ENCODE measurements at regions not wholly inside any gene's neighbourhood (a gene's known extent, or its start where the extent isn't known, plus 50 kb on each side); places are given as distances from the start of the nearest gene placed in this dataset.

- DNase-seq (ENCODE audit: low spot score) = no peak
- no peak for TF ChIP-seq JUND (IDR thresholded peaks at IDR 0.05)
- no peak for TF ChIP-seq MAX (IDR thresholded peaks at IDR 0.05)
- TF ChIP-seq YY1 (IDR thresholded peaks at IDR 0.05) = no peak
- TF ChIP-seq FOXA1 (IDR thresholded peaks at IDR 0.05) = no peak
- no peak for TF ChIP-seq TAF1 (conservative IDR thresholded peaks at IDR 0.05)
- no peak for TF ChIP-seq RXRA (IDR thresholded peaks at IDR 0.05)
- TF ChIP-seq HNF4G (IDR thresholded peaks at IDR 0.05) = no peak
- TF ChIP-seq GABPA (IDR thresholded peaks at IDR 0.05 in 1 of 2, conservative IDR thresholded peaks at IDR 0.05 in 1 of 2) = no peak
- no peak for TF ChIP-seq SP1 (IDR thresholded peaks at IDR 0.05)
- Histone ChIP-seq H3K9ac (ENCODE audit: low read depth in 1 of 2, low read length in 2 of 2) (no peak overlapping the region), H3K4me1 (ENCODE audit: control insufficient read depth in 4 of 4, insufficient read depth in 4 of 4, low read length in 3 of 4) (no peaks in the 10 kb centered on the region), H3K9me3 (ENCODE audit: control insufficient read depth in 4 of 4, low read length in 3 of 4) (no peaks in the 10 kb centered on the region), H3K4me3 (ENCODE audit: low read depth in 1 of 3, low read length in 3 of 3) (no peak overlapping the region), H3K27me3 (ENCODE audit: control insufficient read depth in 4 of 4, insufficient read depth in 4 of 4, low read length in 3 of 4) (no peaks in the 10 kb centered on the region), H3K36me3 (ENCODE audit: control insufficient read depth in 4 of 4, insufficient read depth in 3 of 4, low read depth in 1 of 4, low read length in 3 of 4) (no peaks in the 10 kb centered on the region), H3K27ac (ENCODE audit: low read depth in 1 of 2, low read length in 2 of 2) (no peak overlapping the region)
- WGBS = 64% methylated on average over 1 of the region's 1 CpG
These were observed 1342.7 kb upstream of the PIK3C3 start for GRCh38 chr18:40612356-40612755.

DNA sequence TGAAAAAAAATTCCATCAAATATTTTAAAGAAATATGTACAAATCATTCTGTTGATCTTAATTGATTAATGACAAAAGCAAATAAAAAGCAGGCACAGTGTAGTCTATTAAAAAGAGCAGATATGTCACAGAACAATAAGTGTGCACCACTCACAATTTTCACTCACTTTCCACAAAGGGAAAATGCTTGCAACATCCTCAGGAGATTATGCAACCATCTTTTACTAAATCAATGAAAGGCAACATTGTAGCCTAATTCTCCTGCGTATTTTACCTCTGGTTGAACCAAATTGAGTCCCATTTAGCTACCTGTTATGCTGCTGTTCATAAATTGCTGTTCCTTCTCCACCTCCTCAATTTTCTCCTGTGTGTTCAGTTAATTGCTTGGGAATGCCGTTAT lies 1346.8 kb upstream of the PIK3C3 start:
- H3K4me3 ChIP-seq (ENCODE audit: low read depth in 1 of 3, low read length in 3 of 3) = no peak overlapping the region
- no peaks in the 10 kb centered on the region for H3K36me3 ChIP-seq (ENCODE audit: control insufficient read depth in 4 of 4, insufficient read depth in 3 of 4, low read depth in 1 of 4, low read length in 3 of 4)
- TF ChIP-seq TAF1 (conservative IDR thresholded peaks at IDR 0.05) (no peak), NR2F2 (IDR thresholded peaks at IDR 0.05) (no peak), GABPA (IDR thresholded peaks at IDR 0.05 in 1 of 2, conservative IDR thresholded peaks at IDR 0.05 in 1 of 2) (no peak), CTCF (IDR thresholded peaks at IDR 0.05; ENCODE audit: low read depth, low read length, missing input control) (no peak), MAX (IDR thresholded peaks at IDR 0.05) (no peak), FOXA1 (IDR thresholded peaks at IDR 0.05) (no peak)
- TF ChIP-seq, protein P1, sequence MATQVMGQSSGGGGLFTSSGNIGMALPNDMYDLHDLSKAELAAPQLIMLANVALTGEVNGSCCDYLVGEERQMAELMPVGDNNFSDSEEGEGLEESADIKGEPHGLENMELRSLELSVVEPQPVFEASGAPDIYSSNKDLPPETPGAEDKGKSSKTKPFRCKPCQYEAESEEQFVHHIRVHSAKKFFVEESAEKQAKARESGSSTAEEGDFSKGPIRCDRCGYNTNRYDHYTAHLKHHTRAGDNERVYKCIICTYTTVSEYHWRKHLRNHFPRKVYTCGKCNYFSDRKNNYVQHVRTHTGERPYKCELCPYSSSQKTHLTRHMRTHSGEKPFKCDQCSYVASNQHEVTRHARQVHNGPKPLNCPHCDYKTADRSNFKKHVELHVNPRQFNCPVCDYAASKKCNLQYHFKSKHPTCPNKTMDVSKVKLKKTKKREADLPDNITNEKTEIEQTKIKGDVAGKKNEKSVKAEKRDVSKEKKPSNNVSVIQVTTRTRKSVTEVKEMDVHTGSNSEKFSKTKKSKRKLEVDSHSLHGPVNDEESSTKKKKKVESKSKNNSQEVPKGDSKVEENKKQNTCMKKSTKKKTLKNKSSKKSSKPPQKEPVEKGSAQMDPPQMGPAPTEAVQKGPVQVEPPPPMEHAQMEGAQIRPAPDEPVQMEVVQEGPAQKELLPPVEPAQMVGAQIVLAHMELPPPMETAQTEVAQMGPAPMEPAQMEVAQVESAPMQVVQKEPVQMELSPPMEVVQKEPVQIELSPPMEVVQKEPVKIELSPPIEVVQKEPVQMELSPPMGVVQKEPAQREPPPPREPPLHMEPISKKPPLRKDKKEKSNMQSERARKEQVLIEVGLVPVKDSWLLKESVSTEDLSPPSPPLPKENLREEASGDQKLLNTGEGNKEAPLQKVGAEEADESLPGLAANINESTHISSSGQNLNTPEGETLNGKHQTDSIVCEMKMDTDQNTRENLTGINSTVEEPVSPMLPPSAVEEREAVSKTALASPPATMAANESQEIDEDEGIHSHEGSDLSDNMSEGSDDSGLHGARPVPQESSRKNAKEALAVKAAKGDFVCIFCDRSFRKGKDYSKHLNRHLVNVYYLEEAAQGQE (IDR thresholded peaks at IDR 0.05) = no peak
- 51% methylated on average over 2 of the region's 2 CpGs for WGBS
- H3K4me1 ChIP-seq (ENCODE audit: control insufficient read depth in 4 of 4, insufficient read depth in 4 of 4, low read length in 3 of 4) = no peaks in the 10 kb centered on the region
- DNase-seq (ENCODE audit: low spot score) = no peak
- H3K27ac ChIP-seq (ENCODE audit: low read depth in 1 of 2, low read length in 2 of 2) = no peak overlapping the region
- no peaks in the 10 kb centered on the region for H3K9me3 ChIP-seq (ENCODE audit: control insufficient read depth in 4 of 4, low read length in 3 of 4)
- H3K27me3 ChIP-seq (ENCODE audit: control insufficient read depth in 4 of 4, insufficient read depth in 4 of 4, low read length in 3 of 4) = no peaks in the 10 kb centered on the region
- H3K9ac ChIP-seq (ENCODE audit: low read depth in 1 of 2, low read length in 2 of 2) = no peak overlapping the region

DNA sequence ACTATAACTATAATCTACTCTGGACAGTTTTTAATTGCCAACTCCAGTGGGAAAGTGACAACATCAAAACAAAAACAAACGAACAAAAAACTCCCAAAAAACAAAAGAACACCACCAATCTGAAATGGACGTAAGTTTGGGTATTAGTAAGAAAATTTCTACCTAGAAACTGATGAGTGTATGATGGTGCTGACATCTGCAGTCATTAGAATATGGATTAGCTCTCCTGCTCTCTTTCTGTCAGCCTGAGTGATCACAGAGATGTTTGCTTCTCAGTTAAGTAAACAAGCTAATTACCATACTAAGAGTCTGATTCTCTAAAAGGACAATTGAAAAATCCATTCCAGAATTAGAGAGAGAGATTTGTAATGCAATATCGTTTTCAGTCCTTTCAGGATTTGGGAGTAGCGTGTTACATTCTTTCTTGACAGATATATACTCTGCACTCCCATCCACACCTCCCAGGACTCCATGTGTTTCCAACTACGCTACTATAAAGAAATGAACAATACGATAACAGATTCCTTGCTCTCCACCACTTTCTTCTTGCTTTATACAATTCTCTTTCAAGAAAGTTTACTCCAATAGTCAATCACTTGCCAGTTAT lies 1347.4 kb upstream of the PIK3C3 start:
- WGBS = 61% methylated on average over 6 of the region's 6 CpGs
- no peak for TF ChIP-seq FOXA1 (IDR thresholded peaks at IDR 0.05)
- TF ChIP-seq CTCF (IDR thresholded peaks at IDR 0.05; ENCODE audit: low read depth, low read length, missing input control) = no peak
- no peak for TF ChIP-seq NR2F2 (IDR thresholded peaks at IDR 0.05)
- no peak for TF ChIP-seq SP1 (IDR thresholded peaks at IDR 0.05)
- no peak for TF ChIP-seq ATF3 (IDR thresholded peaks at IDR 0.05)
- no peak for TF ChIP-seq YY1 (IDR thresholded peaks at IDR 0.05)
- TF ChIP-seq EGR1 (IDR thresholded peaks at IDR 0.05; ENCODE audit: low read depth in 2 of 2) = no peak
- TF ChIP-seq RAD21 (IDR thresholded peaks at IDR 0.05) = no peak
- no peak for TF ChIP-seq FOXA2 (IDR thresholded peaks at IDR 0.05)
- TF ChIP-seq HNF4A (conservative IDR thresholded peaks at IDR 0.05) = no peak
- no peak for TF ChIP-seq RXRA (IDR thresholded peaks at IDR 0.05)

More for the DNA sequence above, 1347.4 kb upstream of the PIK3C3 start:
- Histone ChIP-seq H3K9ac (ENCODE audit: low read depth in 1 of 2, low read length in 2 of 2) (no peak overlapping the region), H3K9me3 (ENCODE audit: control insufficient read depth in 4 of 4, low read length in 3 of 4) (no peaks in the 10 kb centered on the region), H3K36me3 (ENCODE audit: control insufficient read depth in 4 of 4, insufficient read depth in 3 of 4, low read depth in 1 of 4, low read length in 3 of 4) (no peaks in the 10 kb centered on the region), H3K27ac (ENCODE audit: low read depth in 1 of 2, low read length in 2 of 2) (no peak overlapping the region), H3K27me3 (ENCODE audit: control insufficient read depth in 4 of 4, insufficient read depth in 4 of 4, low read length in 3 of 4) (no peaks in the 10 kb centered on the region), H3K4me3 (ENCODE audit: low read depth in 1 of 3, low read length in 3 of 3) (no peak overlapping the region), H3K4me1 (ENCODE audit: control insufficient read depth in 4 of 4, insufficient read depth in 4 of 4, low read length in 3 of 4) (no peaks in the 10 kb centered on the region)
- DNase-seq (ENCODE audit: low spot score) = no peak

Data from liver (tissue), 8 donors.